ENCODE measurements at regions not wholly inside any gene's neighbourhood (a gene's known extent, or its start where the extent isn't known, plus 50 kb on each side); places are given as distances from the start of the nearest gene placed in this dataset.

- TF ChIP-seq POLR2A (IDR thresholded peaks at IDR 0.05) (no peak), CTCF (IDR thresholded peaks at IDR 0.05) (no peak), POLR2AphosphoS5 (IDR thresholded peaks at IDR 0.05) (no peak), EP300 (IDR thresholded peaks at IDR 0.05) (no peak)
These were observed 326.3 kb downstream of the BMP4 start for GRCh38 chr14:53630336-53630735.
